Trophoblast cell (in vitro differentiated cells and primary cell): ENCODE measurements at regions not wholly inside any gene's neighbourhood (a gene's known extent, or its start where the extent isn't known, plus 50 kb on each side); places are given as distances from the start of the nearest gene placed in this dataset.
A peak's percentile ranks its signal among the peaks of the same experiment; 100 is the strongest.

ENCODE experiments used
- DNase-seq, 2 donors: peaks; one replicate each; pipeline ENCODE4 v3.0.0-alpha.2; 2016
- H2AFZ ChIP-seq: 2 replicates; pipeline ENCODE4 v1.6.1; 2013; ENCODE audit warnings: low read length, moderate library complexity, mild to moderate bottlenecking; ENCODE audit not compliant: insufficient read depth, poor library complexity
- H2AK5ac ChIP-seq: 2 replicates; pipeline ENCODE4 v1.6.1; 2013; ENCODE audit warnings: mild to moderate bottlenecking, low read length
- H2BK120ac ChIP-seq: 2 replicates; pipeline ENCODE4 v1.6.1; 2013; ENCODE audit warnings: low read length, mild to moderate bottlenecking, moderate library complexity; ENCODE audit not compliant: insufficient read depth, poor library complexity
- H2BK12ac ChIP-seq: 2 replicates; pipeline ENCODE4 v1.6.1; 2013; ENCODE audit warnings: mild to moderate bottlenecking, low read length, moderate library complexity
- H2BK5ac ChIP-seq: 2 replicates; pipeline ENCODE4 v1.6.1; 2013; ENCODE audit warnings: low read length, low read depth, moderate library complexity, mild to moderate bottlenecking; ENCODE audit not compliant: poor library complexity
- H3K14ac ChIP-seq: 2 replicates; pipeline ENCODE4 v1.6.1; 2013; ENCODE audit warnings: mild to moderate bottlenecking, low read length
- H3K18ac ChIP-seq: 2 replicates; pipeline ENCODE4 v1.6.1; 2013; ENCODE audit warnings: mild to moderate bottlenecking, low read length
- H3K23ac ChIP-seq: 2 replicates; pipeline ENCODE4 v1.6.1; 2013; ENCODE audit warnings: low read length
- H3K27ac ChIP-seq: 2 replicates; pipeline ENCODE4 v1.5.1; 2013; ENCODE audit warnings: low read depth, mild to moderate bottlenecking, inconsistent platforms, low read length, moderate library complexity
- H3K27me3 ChIP-seq: 2 replicates; pipeline ENCODE4 v1.6.1; 2013; ENCODE audit warnings: inconsistent platforms, mild to moderate bottlenecking, low read length, moderate library complexity; ENCODE audit not compliant: insufficient read depth
- H3K36me3 ChIP-seq, 2 experiments: 1 replicate in 1 of 2; 2 replicates in 1 of 2; pipeline ENCODE4 v1.6.1; 2013; ENCODE audit warnings: low read length in 2 of 2, mild to moderate bottlenecking in 2 of 2, moderate library complexity in 1 of 2; ENCODE audit not compliant: insufficient read depth in 2 of 2, control insufficient read depth in 1 of 2
- H3K4ac ChIP-seq: 2 replicates; pipeline ENCODE4 v1.6.1; 2013; ENCODE audit warnings: low read depth, mild to moderate bottlenecking, low read length, moderate library complexity
- H3K4me1 ChIP-seq, 2 experiments: 1 replicate in 1 of 2; 2 replicates in 1 of 2; pipeline ENCODE4 v1.6.1; 2013; ENCODE audit warnings: low read length in 2 of 2, mild to moderate bottlenecking in 2 of 2, moderate library complexity in 1 of 2; ENCODE audit not compliant: insufficient read depth in 2 of 2, control insufficient read depth in 1 of 2
- H3K4me2 ChIP-seq: 2 replicates; pipeline ENCODE4 v1.6.1; 2013; ENCODE audit warnings: inconsistent platforms, mild to moderate bottlenecking, low read length, moderate library complexity
- H3K4me3 ChIP-seq: 2 replicates; pipeline ENCODE4 v1.5.1; 2013; ENCODE audit warnings: mild to moderate bottlenecking, low read depth, low read length, inconsistent platforms
- H3K79me1 ChIP-seq: one replicate; pipeline ENCODE4 v1.6.1; 2013; ENCODE audit warnings: low read length
- H3K79me2 ChIP-seq: 2 replicates; pipeline ENCODE4 v1.6.1; 2013; ENCODE audit warnings: low read length, mild to moderate bottlenecking; ENCODE audit not compliant: control insufficient read depth, insufficient read depth, poor library complexity
- H3K9ac ChIP-seq: 2 replicates; pipeline ENCODE4 v1.6.1; 2013; ENCODE audit warnings: mild to moderate bottlenecking, low read length
- H3K9me3 ChIP-seq: 2 replicates; pipeline ENCODE4 v1.6.1; 2013; ENCODE audit warnings: low read depth, mild to moderate bottlenecking, control low read depth, inconsistent platforms, low read length; ENCODE audit not compliant: insufficient read depth
- H4K12ac ChIP-seq: 2 replicates; pipeline ENCODE4 v1.6.1; 2013; ENCODE audit warnings: low read depth, mild to moderate bottlenecking, low read length, moderate library complexity
- H4K8ac ChIP-seq: 2 replicates; pipeline ENCODE4 v1.6.1; 2013; ENCODE audit warnings: low read depth, mild to moderate bottlenecking, low read length, moderate library complexity
- H4K91ac ChIP-seq: one replicate; pipeline ENCODE4 v1.6.1; 2013; ENCODE audit warnings: low read depth, mild to moderate bottlenecking, low read length, moderate library complexity
- WGBS: extraction: QIAGEN DNeasy Blood & Tissue Kit; methylation state at CpG from one replicate; pipeline ENCODE4 v1.1.7; 2013; ENCODE audit warnings: missing lambda C conversion rate; ENCODE audit not compliant: insufficient read length, insufficient coverage; ENCODE audit errors: extremely low coverage; 5-methylcytosine and 5-hydroxymethylcytosine counted together

- H3K79me2 ChIP-seq, result no peaks in the 10 kb centered on the region
- H3K14ac ChIP-seq, result no peak overlapping the region
- no peak overlapping the region for H2BK12ac ChIP-seq
- no peak overlapping the region for H3K27ac ChIP-seq
- H3K9me3 ChIP-seq, result no peaks in the 10 kb centered on the region
- no peak overlapping the region for H3K4ac ChIP-seq
- H4K8ac ChIP-seq, result no peak overlapping the region
- no peak overlapping the region for H3K23ac ChIP-seq
- H3K4me1 ChIP-seq, result no peaks in the 10 kb centered on the region
- H3K36me3 ChIP-seq, result no peaks in the 10 kb centered on the region
- no peaks in the 10 kb centered on the region for H3K27me3 ChIP-seq
- no peak overlapping the region for H4K91ac ChIP-seq
- no peak overlapping the region for H2AFZ ChIP-seq
- no peak overlapping the region for H2AK5ac ChIP-seq
- no peak overlapping the region for H3K4me3 ChIP-seq
- no CpG with 5 or more reads among the region's 3 CpGs for WGBS
- H3K18ac ChIP-seq, result no peak overlapping the region
- H2BK5ac ChIP-seq, result no peak overlapping the region
- H3K4me2 ChIP-seq, result no peak overlapping the region
- H3K9ac ChIP-seq, result no peak overlapping the region
- H2BK120ac ChIP-seq, result no peak overlapping the region
- no peak overlapping the region for H4K12ac ChIP-seq
- DNase-seq, result no peak
- no peaks in the 10 kb centered on the region for H3K79me1 ChIP-seq
Measured at GRCh38 chr5:24141046-24141445, 503.7 kb downstream of the CDH10 start.

- H3K36me3 ChIP-seq, result no peaks in the 10 kb centered on the region
- no CpG with 5 or more reads among the region's 2 CpGs for WGBS
- no peak overlapping the region for H3K14ac ChIP-seq
- no peak overlapping the region for H4K12ac ChIP-seq
- no peak overlapping the region for H3K23ac ChIP-seq
- no peak overlapping the region for H3K4me2 ChIP-seq
- H2BK12ac ChIP-seq, result no peak overlapping the region
- no peaks in the 10 kb centered on the region for H3K9me3 ChIP-seq
- no peak overlapping the region for H3K4me3 ChIP-seq
- H3K27ac ChIP-seq, result no peak overlapping the region
- H3K9ac ChIP-seq, result no peak overlapping the region
- H4K91ac ChIP-seq, result no peak overlapping the region
- no peak overlapping the region for H3K18ac ChIP-seq
- H2BK5ac ChIP-seq, result no peak overlapping the region
- no peak overlapping the region for H2BK120ac ChIP-seq
- no peak overlapping the region for H2AK5ac ChIP-seq
- no peak overlapping the region for H3K4ac ChIP-seq
- DNase-seq, result no peak
- H4K8ac ChIP-seq, result no peak overlapping the region
- no peaks in the 10 kb centered on the region for H3K79me1 ChIP-seq
- no peaks in the 10 kb centered on the region for H3K79me2 ChIP-seq
- H3K4me1 ChIP-seq, result no peaks in the 10 kb centered on the region
- no peak overlapping the region for H2AFZ ChIP-seq
- no peaks in the 10 kb centered on the region for H3K27me3 ChIP-seq
Measured at GRCh38 chr5:24142341-24142740, 502.4 kb downstream of the CDH10 start.

- Histone ChIP-seq H4K91ac (no peak overlapping the region), H3K18ac (no peak overlapping the region), H3K4me1 (no peaks in the 10 kb centered on the region), H3K79me2 (no peaks in the 10 kb centered on the region), H4K12ac (no peak overlapping the region), H3K23ac (no peak overlapping the region), H3K4me2 (no peak overlapping the region), H2BK120ac (no peak overlapping the region), H3K4ac (no peak overlapping the region), H3K4me3 (no peak overlapping the region), H4K8ac (no peak overlapping the region), H3K79me1 (no peaks in the 10 kb centered on the region), H3K14ac (no peak overlapping the region), H3K36me3 (no peaks in the 10 kb centered on the region), H2BK12ac (no peak overlapping the region), H2AFZ (no peak overlapping the region), H3K27ac (no peak overlapping the region), H3K9ac (no peak overlapping the region), H2BK5ac (no peak overlapping the region), H3K27me3 (no peaks in the 10 kb centered on the region), H2AK5ac (no peak overlapping the region), H3K9me3 (no peaks in the 10 kb centered on the region)
- WGBS, result no CpG with 5 or more reads among the region's 2 CpGs
- no peak for DNase-seq
Measured at GRCh38 chr5:24145806-24146205, 499.0 kb downstream of the CDH10 start.

- no peak overlapping the region for H3K4me3 ChIP-seq
- no peak overlapping the region for H4K91ac ChIP-seq
- no peak overlapping the region for H2BK12ac ChIP-seq
- H2AFZ ChIP-seq, result no peak overlapping the region
- WGBS, result no CpG with 5 or more reads among the region's 2 CpGs
- H3K27ac ChIP-seq, result no peak overlapping the region
- DNase-seq, result peak in 1 of 2 donors; percentile 51
- no peak overlapping the region for H4K8ac ChIP-seq
- no peak overlapping the region for H4K12ac ChIP-seq
- no peak overlapping the region for H3K18ac ChIP-seq
- no peak overlapping the region for H2BK120ac ChIP-seq
- H3K14ac ChIP-seq, result no peak overlapping the region
- no peak overlapping the region for H2AK5ac ChIP-seq
- no peak overlapping the region for H2BK5ac ChIP-seq
- no peaks in the 10 kb centered on the region for H3K36me3 ChIP-seq
- no peaks in the 10 kb centered on the region for H3K9me3 ChIP-seq
- no peaks in the 10 kb centered on the region for H3K27me3 ChIP-seq
- H3K79me1 ChIP-seq, result no peaks in the 10 kb centered on the region
- no peak overlapping the region for H3K23ac ChIP-seq
- no peak overlapping the region for H3K4me2 ChIP-seq
- H3K4me1 ChIP-seq, result peaks cover 0 to 3% of the 10 kb centered on the region in 2 experiments
- no peak overlapping the region for H3K4ac ChIP-seq
- no peak overlapping the region for H3K9ac ChIP-seq
- no peaks in the 10 kb centered on the region for H3K79me2 ChIP-seq
Measured at GRCh38 chr5:24161559-24161958, 483.2 kb downstream of the CDH10 start.
